GM12873 (cell line): ENCODE measurements at regions not wholly inside any gene's neighbourhood (a gene's known extent, or its start where the extent isn't known, plus 50 kb on each side); places are given as distances from the start of the nearest gene placed in this dataset.

ENCODE experiments used
- TF ChIP-seq, protein P1 (sequence below): IDR thresholded peaks from 2 replicates; pipeline ENCODE4 v1.5.1; 2012; ENCODE audit warnings: low read depth, mild to moderate bottlenecking, moderate library complexity, low read length, control low read depth; ENCODE audit not compliant: insufficient read depth; ENCODE audit errors: missing control alignments

DNA sequence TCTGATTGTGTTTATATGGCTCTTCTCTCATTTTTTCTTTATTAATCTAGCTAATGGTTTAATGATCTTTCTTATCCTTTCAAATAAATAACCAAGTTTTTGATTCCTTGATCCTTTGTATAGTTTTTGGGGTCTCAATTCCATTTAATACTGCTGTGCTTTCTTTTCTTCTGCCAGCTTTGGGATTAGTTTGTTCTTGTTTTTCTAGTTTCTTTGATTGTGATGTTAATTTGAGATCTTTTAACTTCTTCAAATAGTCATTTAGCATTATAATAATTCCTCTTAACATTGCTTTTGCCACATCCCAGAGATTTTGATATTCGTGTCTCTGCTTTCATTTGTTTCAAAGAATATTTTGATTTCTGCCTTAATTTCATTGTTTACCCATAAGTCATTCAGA, 1126.6 kb downstream of the NAALADL2 start:
- TF ChIP-seq, protein P1, sequence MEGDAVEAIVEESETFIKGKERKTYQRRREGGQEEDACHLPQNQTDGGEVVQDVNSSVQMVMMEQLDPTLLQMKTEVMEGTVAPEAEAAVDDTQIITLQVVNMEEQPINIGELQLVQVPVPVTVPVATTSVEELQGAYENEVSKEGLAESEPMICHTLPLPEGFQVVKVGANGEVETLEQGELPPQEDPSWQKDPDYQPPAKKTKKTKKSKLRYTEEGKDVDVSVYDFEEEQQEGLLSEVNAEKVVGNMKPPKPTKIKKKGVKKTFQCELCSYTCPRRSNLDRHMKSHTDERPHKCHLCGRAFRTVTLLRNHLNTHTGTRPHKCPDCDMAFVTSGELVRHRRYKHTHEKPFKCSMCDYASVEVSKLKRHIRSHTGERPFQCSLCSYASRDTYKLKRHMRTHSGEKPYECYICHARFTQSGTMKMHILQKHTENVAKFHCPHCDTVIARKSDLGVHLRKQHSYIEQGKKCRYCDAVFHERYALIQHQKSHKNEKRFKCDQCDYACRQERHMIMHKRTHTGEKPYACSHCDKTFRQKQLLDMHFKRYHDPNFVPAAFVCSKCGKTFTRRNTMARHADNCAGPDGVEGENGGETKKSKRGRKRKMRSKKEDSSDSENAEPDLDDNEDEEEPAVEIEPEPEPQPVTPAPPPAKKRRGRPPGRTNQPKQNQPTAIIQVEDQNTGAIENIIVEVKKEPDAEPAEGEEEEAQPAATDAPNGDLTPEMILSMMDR, result no peak

DNA sequence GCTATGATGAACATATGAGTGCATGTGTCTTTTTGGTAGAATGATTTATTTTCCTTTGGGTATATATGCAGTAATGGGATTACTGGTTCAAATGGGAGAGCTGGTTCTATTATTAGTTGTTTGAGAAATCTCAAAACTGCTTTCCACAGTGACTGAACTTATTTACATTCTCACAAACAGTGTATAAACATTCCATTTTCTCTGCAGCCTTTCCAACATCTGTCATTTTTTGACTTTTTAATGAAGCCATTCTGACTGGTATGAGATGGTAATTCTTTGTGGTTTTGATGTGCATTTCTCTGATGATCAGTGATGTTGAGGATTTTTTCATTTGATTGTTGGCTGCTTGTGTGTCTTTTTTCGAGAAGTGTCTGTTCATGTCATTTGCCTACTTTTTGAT, 1124.2 kb downstream of the NAALADL2 start:
- TF ChIP-seq, protein P1, result no peak

DNA sequence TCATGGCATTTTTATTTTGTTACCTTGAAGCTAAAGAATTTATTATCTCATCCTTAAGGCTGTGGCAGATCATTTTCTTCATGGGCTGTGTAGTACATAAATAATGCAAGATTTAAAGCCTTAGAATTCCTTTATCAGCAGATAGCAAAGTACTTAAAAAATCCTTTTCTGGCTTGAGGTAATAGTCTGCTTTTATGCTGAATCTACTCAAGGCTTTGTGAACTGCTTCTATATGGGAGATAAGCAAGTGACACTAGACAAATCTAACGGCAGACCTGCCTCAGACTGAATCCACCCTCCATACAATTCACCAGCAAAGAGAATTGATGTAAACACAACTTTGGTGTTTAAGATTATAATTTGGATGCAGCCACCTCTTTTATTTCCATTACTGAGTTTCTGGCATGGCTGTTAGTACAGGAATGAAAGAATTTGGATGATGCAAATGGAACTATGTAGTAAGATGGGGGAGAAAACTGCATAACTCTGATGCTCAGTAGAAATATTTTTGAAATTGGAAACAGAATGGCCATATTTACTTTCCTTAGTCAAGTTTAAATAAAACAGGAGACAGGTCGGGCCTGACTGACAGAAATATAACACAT, 1121.5 kb downstream of the NAALADL2 start:
- TF ChIP-seq, protein P1, result no peak

DNA sequence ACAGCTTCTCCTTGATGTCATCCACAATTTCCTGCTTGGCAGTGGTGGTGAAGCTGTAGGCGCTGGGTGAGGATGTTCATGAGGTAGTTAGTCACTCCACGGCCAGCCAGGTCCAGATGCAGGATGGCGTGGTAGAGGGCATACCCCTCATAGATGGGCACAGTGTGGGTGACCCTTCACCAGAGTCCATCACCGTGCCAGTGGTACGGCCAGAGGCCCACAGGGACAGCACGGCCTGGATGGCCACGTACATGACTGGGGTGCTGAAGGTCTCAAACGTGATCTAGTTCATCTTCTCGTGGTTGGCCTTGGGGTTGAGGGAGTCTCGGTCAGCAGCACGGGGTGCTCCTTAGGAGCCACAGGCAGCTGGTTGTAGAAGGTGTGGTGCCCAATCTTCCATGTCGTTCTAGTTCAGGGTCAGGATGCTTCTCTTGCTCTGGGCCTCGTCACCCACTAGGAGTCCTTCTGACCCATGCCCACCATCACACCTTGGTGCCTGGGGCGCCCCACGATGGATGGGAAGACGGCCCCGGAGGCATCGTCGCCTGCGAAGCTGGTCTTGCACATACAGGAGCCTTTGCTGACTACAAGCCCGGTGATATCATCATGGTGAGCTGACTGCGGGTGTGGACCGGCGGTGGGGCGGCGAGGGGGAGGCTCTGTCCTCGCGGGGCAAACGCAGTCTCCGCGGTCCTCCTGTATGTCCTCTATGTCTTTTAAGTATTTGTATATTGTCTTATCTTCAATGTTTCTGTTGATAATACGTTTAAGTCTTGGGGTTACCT, 1119.0 kb downstream of the NAALADL2 start:
- TF ChIP-seq, protein P1, result no peak

DNA sequence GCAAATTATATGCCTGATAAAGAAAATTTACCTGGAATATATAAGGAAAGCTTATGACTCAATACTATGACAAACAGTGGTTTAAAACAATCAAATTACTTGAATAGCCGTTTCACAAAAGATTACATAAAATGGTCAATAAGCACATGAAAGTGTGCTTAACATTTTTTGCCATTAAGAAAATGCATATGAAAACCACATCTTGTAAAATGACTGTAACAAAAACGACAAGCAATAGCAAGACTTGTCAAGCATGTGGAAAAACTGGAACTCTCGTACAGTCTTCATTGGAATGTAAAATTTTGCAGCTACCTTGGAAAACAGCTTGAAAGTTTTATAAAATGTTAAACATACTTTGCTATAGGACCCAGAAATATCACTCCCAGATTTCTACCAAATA, 1110.3 kb downstream of the NAALADL2 start:
- TF ChIP-seq, protein P1, result no peak

DNA sequence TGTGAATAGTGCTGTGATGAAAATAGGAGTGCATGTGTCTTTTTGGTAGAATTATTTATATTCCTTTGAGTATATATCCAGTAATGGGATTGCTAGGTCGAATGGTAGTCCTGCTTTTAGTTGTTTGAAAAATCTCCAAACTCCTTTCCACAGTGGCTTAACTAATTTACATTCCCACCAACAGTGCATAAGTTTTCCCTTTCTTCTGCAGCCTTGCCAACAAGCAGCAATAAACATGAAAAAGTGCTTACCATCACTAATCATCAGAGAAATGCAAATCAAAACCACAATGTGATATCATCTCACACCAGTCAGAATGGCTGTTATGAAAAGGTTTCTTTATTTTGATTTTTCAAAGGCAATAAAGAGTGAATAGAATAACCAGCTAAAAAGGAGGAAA, 1105.9 kb downstream of the NAALADL2 start:
- TF ChIP-seq, protein P1, result no peak

DNA sequence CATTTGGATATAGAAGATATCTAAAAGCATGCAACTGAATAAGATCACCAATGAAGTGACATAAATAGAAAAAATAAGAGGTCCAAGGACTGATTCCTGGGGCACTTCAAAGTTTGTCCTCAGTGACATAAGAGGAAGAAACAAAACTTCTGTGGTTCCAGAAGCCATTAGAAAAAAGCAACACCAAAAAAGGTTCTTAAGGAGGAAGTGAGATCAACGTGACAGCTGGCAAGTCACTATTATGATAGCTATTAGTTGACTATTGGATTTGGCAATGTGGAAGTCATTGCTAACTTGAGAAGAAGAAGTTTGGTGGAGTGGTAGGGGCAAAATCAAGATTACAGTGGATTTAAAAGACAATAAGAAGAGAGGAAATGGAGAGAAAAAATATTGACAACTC, 1098.3 kb downstream of the NAALADL2 start:
- TF ChIP-seq, protein P1, result no peak
